GM12891 (cell line): ENCODE measurements at regions not wholly inside any gene's neighbourhood (a gene's known extent, or its start where the extent isn't known, plus 50 kb on each side); places are given as distances from the start of the nearest gene placed in this dataset.

Experiments
- POLR2AphosphoS5 ChIP-seq: IDR thresholded peaks from 2 replicates; pipeline ENCODE4 v1.6.1; 2011; ENCODE audit warnings: low read depth, low read length, control low read depth
- POU2F2 ChIP-seq: IDR thresholded peaks from 2 replicates; pipeline ENCODE4 v1.6.1; 2011; ENCODE audit warnings: low read depth, mild to moderate bottlenecking, control low read depth, low read length, moderate library complexity
- SPI1 ChIP-seq: IDR thresholded peaks from 2 replicates; pipeline ENCODE4 v1.6.1; 2011; ENCODE audit warnings: low read depth, low read length, control low read depth
- TAF1 ChIP-seq: IDR thresholded peaks from 2 replicates; pipeline ENCODE4 v1.6.1; 2011; ENCODE audit warnings: low read depth, low read length, control low read depth

- TF ChIP-seq POU2F2 (no peak), POLR2AphosphoS5 (no peak), TAF1 (no peak), SPI1 (no peak)
These were observed 196.7 kb downstream of the RMST start for GRCh38 chr12:97659117-97659880.
